ENCODE measurements at regions not wholly inside any gene's neighbourhood (a gene's known extent, or its start where the extent isn't known, plus 50 kb on each side); places are given as distances from the start of the nearest gene placed in this dataset.

DNA sequence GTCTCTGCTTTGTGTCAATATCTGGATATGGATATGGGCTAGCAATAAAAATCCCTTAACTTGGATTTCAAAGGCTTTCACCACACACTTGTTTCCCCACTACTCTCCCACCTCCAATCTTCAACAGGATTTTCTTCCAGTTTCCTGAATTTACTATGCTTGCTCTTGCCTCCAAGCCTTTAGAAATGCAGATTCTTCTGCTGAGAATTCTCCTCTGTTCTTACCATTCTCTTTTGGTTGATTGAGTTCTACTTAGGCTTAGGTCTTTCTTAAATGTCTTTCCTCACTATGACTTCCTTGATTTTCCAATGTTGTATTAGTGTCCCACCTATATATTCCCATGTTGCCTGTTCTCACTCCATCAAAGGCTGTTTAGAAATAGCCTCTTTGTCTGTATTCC is 1502.4 kb upstream of the TENM4 start:
- H3K4me3 ChIP-seq (ENCODE audit: insufficient read depth in 1 of 2, low read depth in 1 of 2, low read length in 2 of 2): no peak overlapping the region
- no peak overlapping the region for H3K23ac ChIP-seq (ENCODE audit: low read length in 2 of 2)
- H3K14ac ChIP-seq (ENCODE audit: low read length in 2 of 2): no peak overlapping the region
- H2BK15ac ChIP-seq (ENCODE audit: low read depth, poor library complexity, severe bottlenecking): no peak overlapping the region
- no peak for DNase-seq
- no peak overlapping the region for H4K8ac ChIP-seq (ENCODE audit: low read length)
- no peak overlapping the region for H2BK12ac ChIP-seq (ENCODE audit: low read length in 2 of 2)
- H3K18ac ChIP-seq (ENCODE audit: low read depth in 1 of 2, low read length in 2 of 2): no peak overlapping the region
- H3K36me3 ChIP-seq (ENCODE audit: control insufficient read depth in 1 of 2, insufficient read depth in 2 of 2, low read depth in 1 of 2, low read length in 2 of 2): no peaks in the 10 kb centered on the region
- H3K27ac ChIP-seq (ENCODE audit: low read length, poor library complexity, severe bottlenecking): no peak overlapping the region
- H4K91ac ChIP-seq (ENCODE audit: low read length): no peak overlapping the region
- H3K4me1 ChIP-seq (ENCODE audit: control insufficient read depth, insufficient read depth, low read depth, low read length): no peaks in the 10 kb centered on the region
- no peak overlapping the region for H2BK120ac ChIP-seq (ENCODE audit: low read depth, low read length)
- H3K79me1 ChIP-seq (replicated peaks; ENCODE audit: low read length, poor library complexity, severe bottlenecking): no peaks in the 10 kb centered on the region
- no peak overlapping the region for H3K4me2 ChIP-seq (ENCODE audit: low read length, poor library complexity, severe bottlenecking)
- H3K27me3 ChIP-seq (ENCODE audit: control insufficient read depth in 1 of 2, insufficient read depth in 1 of 2, low read length in 2 of 2): no peaks in the 10 kb centered on the region
- H3K4ac ChIP-seq (ENCODE audit: low read depth in 1 of 2, low read length in 2 of 2): no peak overlapping the region
- no peak overlapping the region for H2AK5ac ChIP-seq (ENCODE audit: low read length, severe bottlenecking)
- no peaks in the 10 kb centered on the region for H3K9me3 ChIP-seq (ENCODE audit: control insufficient read depth, low read length)
- no peak overlapping the region for H2BK5ac ChIP-seq (ENCODE audit: low read depth, low read length, poor library complexity, severe bottlenecking)
- no peak overlapping the region for H3K9ac ChIP-seq (ENCODE audit: low read length)
- H2AFZ ChIP-seq (ENCODE audit: low read depth, low read length): no peak overlapping the region

DNA sequence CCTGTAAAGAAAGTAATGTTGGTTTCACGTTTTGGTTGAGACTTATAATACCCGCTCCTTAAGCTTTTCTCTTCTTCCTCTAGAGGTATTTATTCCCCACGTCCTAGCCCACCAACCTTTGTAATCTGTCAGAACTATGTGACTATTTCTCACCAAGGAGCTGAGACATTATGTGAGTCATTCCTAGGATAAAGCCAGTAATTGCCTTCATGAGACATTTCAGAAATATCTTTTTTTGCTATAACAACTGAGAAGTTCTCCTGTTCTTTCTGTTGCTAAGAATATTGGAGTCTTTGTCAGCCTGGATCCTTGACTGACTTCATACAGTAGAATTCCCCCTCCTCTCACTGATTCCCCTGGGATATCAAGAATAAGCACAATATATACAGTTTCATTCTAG is 1497.0 kb upstream of the TENM4 start:
- Histone ChIP-seq H2BK15ac (ENCODE audit: low read depth, poor library complexity, severe bottlenecking) (no peak overlapping the region), H3K4me1 (ENCODE audit: control insufficient read depth, insufficient read depth, low read depth, low read length) (no peaks in the 10 kb centered on the region), H3K36me3 (ENCODE audit: control insufficient read depth in 1 of 2, insufficient read depth in 2 of 2, low read depth in 1 of 2, low read length in 2 of 2) (no peaks in the 10 kb centered on the region), H3K27ac (ENCODE audit: low read length, poor library complexity, severe bottlenecking) (no peak overlapping the region), H3K4ac (ENCODE audit: low read depth in 1 of 2, low read length in 2 of 2) (no peak overlapping the region), H3K79me1 (replicated peaks; ENCODE audit: low read length, poor library complexity, severe bottlenecking) (no peaks in the 10 kb centered on the region), H3K4me2 (ENCODE audit: low read length, poor library complexity, severe bottlenecking) (no peak overlapping the region), H3K9me3 (ENCODE audit: control insufficient read depth, low read length) (no peaks in the 10 kb centered on the region), H3K9ac (ENCODE audit: low read length) (peak overlapping the region; percentile 17), H2AFZ (ENCODE audit: low read depth, low read length) (no peak overlapping the region), H3K27me3 (ENCODE audit: control insufficient read depth in 1 of 2, insufficient read depth in 1 of 2, low read length in 2 of 2) (no peaks in the 10 kb centered on the region), H3K14ac (ENCODE audit: low read length in 2 of 2) (no peak overlapping the region), H2AK5ac (ENCODE audit: low read length, severe bottlenecking) (no peak overlapping the region), H4K91ac (ENCODE audit: low read length) (no peak overlapping the region), H2BK5ac (ENCODE audit: low read depth, low read length, poor library complexity, severe bottlenecking) (no peak overlapping the region), H3K4me3 (ENCODE audit: insufficient read depth in 1 of 2, low read depth in 1 of 2, low read length in 2 of 2) (no peak overlapping the region), H4K8ac (ENCODE audit: low read length) (no peak overlapping the region), H3K23ac (ENCODE audit: low read length in 2 of 2) (no peak overlapping the region), H3K18ac (ENCODE audit: low read depth in 1 of 2, low read length in 2 of 2) (no peak overlapping the region), H2BK120ac (ENCODE audit: low read depth, low read length) (no peak overlapping the region), H2BK12ac (ENCODE audit: low read length in 2 of 2) (no peak overlapping the region)
- WGBS: no CpG with 5 or more reads among the region's 3 CpGs
- peak; percentile 21 for DNase-seq

DNA sequence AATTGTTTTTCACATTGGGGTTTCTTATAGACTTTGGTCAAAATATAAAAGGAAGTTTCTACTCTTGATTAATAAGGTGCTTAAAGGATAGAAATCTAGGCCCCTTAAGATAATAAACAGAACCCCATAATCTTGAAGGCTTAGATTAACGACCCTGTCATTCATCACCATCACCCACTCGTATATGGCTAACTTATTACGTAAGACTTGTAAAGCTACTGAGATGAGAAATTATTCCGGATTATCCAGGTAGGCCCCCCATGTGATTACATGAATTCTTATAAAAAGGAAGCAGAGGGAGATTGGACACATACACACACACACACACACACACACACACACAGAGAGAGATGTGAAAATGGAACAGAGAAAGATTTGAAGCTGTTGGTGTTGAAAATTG is 1489.2 kb upstream of the TENM4 start:
- Histone ChIP-seq H4K8ac (ENCODE audit: low read length) (no peak overlapping the region), H2BK5ac (ENCODE audit: low read depth, low read length, poor library complexity, severe bottlenecking) (no peak overlapping the region), H4K91ac (ENCODE audit: low read length) (no peak overlapping the region), H3K9me3 (ENCODE audit: control insufficient read depth, low read length) (no peaks in the 10 kb centered on the region), H2AK5ac (ENCODE audit: low read length, severe bottlenecking) (no peak overlapping the region), H2BK15ac (ENCODE audit: low read depth, poor library complexity, severe bottlenecking) (no peak overlapping the region), H3K4me2 (ENCODE audit: low read length, poor library complexity, severe bottlenecking) (no peak overlapping the region), H3K4me1 (ENCODE audit: control insufficient read depth, insufficient read depth, low read depth, low read length) (no peaks in the 10 kb centered on the region), H2BK120ac (ENCODE audit: low read depth, low read length) (no peak overlapping the region), H3K23ac (ENCODE audit: low read length in 2 of 2) (no peak overlapping the region), H3K4ac (ENCODE audit: low read depth in 1 of 2, low read length in 2 of 2) (no peak overlapping the region), H3K14ac (ENCODE audit: low read length in 2 of 2) (no peak overlapping the region), H3K18ac (ENCODE audit: low read depth in 1 of 2, low read length in 2 of 2) (no peak overlapping the region), H3K27ac (ENCODE audit: low read length, poor library complexity, severe bottlenecking) (no peak overlapping the region), H3K27me3 (ENCODE audit: control insufficient read depth in 1 of 2, insufficient read depth in 1 of 2, low read length in 2 of 2) (no peaks in the 10 kb centered on the region), H3K36me3 (ENCODE audit: control insufficient read depth in 1 of 2, insufficient read depth in 2 of 2, low read depth in 1 of 2, low read length in 2 of 2) (no peaks in the 10 kb centered on the region), H3K4me3 (ENCODE audit: insufficient read depth in 1 of 2, low read depth in 1 of 2, low read length in 2 of 2) (no peak overlapping the region), H3K9ac (ENCODE audit: low read length) (no peak overlapping the region), H2BK12ac (ENCODE audit: low read length in 2 of 2) (no peak overlapping the region), H3K79me1 (replicated peaks; ENCODE audit: low read length, poor library complexity, severe bottlenecking) (no peaks in the 10 kb centered on the region), H2AFZ (ENCODE audit: low read depth, low read length) (no peak overlapping the region)
- WGBS: no CpG with 5 or more reads among the region's 4 CpGs
- no peak for DNase-seq

DNA sequence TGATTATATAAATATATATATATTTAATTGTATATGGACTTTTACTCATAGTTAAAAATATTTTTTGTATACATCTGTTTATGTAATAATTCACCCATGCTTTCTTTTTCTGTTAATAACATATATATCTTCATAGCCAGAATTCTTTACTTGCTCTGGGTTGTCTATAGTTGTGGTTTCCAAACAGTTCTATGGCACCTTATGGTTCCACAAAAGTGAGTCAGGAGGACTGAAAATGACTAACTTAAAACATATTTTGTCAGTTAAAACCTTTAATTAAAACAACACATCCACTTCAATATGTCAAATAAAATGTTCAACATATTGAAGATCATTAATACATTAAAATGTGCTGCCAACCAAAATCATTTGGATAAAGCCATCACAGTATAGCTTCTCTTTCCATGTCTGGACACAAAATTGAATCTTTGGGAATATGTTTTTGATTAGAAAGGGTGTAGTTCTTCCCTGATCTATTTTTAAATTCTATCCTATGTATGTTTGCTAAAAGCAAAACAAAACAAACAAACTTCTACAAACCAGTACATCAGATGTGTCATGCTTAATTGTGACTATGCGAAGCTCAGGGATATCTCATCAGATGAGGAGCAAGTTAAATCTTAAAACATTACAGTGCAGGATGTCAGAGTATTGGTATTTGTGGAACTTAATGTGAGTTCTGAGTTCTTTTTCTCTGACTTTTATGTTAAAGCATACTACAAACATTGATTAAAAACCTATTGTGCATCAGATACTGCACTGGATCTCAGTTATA is 1488.4 kb upstream of the TENM4 start:
- DNase-seq: no peak
- Histone ChIP-seq H3K18ac (ENCODE audit: low read depth in 1 of 2, low read length in 2 of 2) (no peak overlapping the region), H2AFZ (ENCODE audit: low read depth, low read length) (no peak overlapping the region), H2BK12ac (ENCODE audit: low read length in 2 of 2) (no peak overlapping the region), H3K4ac (ENCODE audit: low read depth in 1 of 2, low read length in 2 of 2) (no peak overlapping the region), H2AK5ac (ENCODE audit: low read length, severe bottlenecking) (no peak overlapping the region), H4K91ac (ENCODE audit: low read length) (no peak overlapping the region), H3K79me1 (replicated peaks; ENCODE audit: low read length, poor library complexity, severe bottlenecking) (no peaks in the 10 kb centered on the region), H3K27me3 (ENCODE audit: control insufficient read depth in 1 of 2, insufficient read depth in 1 of 2, low read length in 2 of 2) (no peaks in the 10 kb centered on the region), H3K9ac (ENCODE audit: low read length) (no peak overlapping the region), H2BK15ac (ENCODE audit: low read depth, poor library complexity, severe bottlenecking) (no peak overlapping the region), H3K14ac (ENCODE audit: low read length in 2 of 2) (no peak overlapping the region), H3K23ac (ENCODE audit: low read length in 2 of 2) (no peak overlapping the region), H3K4me2 (ENCODE audit: low read length, poor library complexity, severe bottlenecking) (no peak overlapping the region), H3K27ac (ENCODE audit: low read length, poor library complexity, severe bottlenecking) (no peak overlapping the region), H2BK5ac (ENCODE audit: low read depth, low read length, poor library complexity, severe bottlenecking) (no peak overlapping the region), H3K36me3 (ENCODE audit: control insufficient read depth in 1 of 2, insufficient read depth in 2 of 2, low read depth in 1 of 2, low read length in 2 of 2) (no peaks in the 10 kb centered on the region), H3K9me3 (ENCODE audit: control insufficient read depth, low read length) (no peaks in the 10 kb centered on the region), H3K4me1 (ENCODE audit: control insufficient read depth, insufficient read depth, low read depth, low read length) (no peaks in the 10 kb centered on the region), H4K8ac (ENCODE audit: low read length) (no peak overlapping the region), H3K4me3 (ENCODE audit: insufficient read depth in 1 of 2, low read depth in 1 of 2, low read length in 2 of 2) (no peak overlapping the region), H2BK120ac (ENCODE audit: low read depth, low read length) (no peak overlapping the region)
- 90% methylated on average over 1 of the region's 1 CpG for WGBS
